SKM-1 (cell line): ENCODE measurements at regions not wholly inside any gene's neighbourhood (a gene's known extent, or its start where the extent isn't known, plus 50 kb on each side); places are given as distances from the start of the nearest gene placed in this dataset.
"Not testable (repeated sequence)": the region's sequence is repeated elsewhere in the genome, so short reads cannot be mapped to it uniquely, and the experiment has no call there.

Source experiments
- DNase-seq: peaks from one replicate; lab custom pipeline; 2025; ENCODE audit not compliant: unreplicated experiment; lab: John Stamatoyannopoulos, UW

GRCh38 chr14:105653921-105654320, 127.5 kb downstream of the TMEM121 start:
- not testable (repeated sequence) for DNase-seq

DNA sequence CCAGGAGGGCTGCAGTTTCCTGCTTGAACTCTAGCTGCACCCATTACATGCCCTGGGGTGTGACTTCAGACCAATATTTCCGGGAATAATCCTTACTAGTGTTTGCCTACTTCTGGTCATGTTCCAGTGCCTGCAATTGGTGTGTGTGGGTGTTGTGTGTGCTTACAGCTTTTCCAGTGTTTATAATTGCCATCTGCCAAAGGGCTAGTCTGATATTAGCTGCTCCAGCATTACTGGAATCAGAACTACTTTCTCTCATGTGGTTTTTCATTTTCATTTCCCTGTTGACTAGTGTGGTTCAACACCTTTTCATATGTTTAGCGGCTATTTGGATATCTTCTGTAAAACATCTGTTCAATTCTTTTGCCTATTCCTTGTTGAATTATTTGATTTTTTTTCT, 132.9 kb downstream of the TMEM121 start:
- not testable (repeated sequence) for DNase-seq

DNA sequence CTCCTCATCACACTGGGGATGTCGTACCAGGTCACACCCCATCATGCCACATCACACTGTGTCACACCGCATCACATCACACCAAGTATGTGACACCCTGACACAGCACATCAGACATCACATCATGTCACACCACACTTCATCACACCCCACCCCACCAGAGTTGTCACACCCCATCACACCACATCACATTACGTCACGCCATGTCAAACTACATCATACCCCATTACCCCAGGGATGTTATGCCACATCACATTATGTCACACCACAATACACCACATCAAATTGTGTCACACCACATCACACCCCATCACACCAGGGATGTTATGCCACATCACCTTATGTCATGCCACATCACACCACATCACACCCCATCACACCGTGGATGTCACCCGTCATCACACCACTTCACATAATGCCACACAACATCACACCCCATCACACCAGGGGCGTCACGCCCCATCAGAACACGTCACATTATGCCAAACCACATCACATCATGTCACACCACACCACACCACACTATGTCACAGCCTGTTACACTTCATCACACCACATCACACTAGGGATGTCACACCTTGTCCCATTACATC, 133.6 kb downstream of the TMEM121 start:
- DNase-seq: no peak

GRCh38 chr14:105660816-105661531, 134.6 kb downstream of the TMEM121 start:
- DNase-seq: no peak

GRCh38 chr14:105662043-105662442, 135.7 kb downstream of the TMEM121 start:
- not testable (repeated sequence) for DNase-seq

DNA sequence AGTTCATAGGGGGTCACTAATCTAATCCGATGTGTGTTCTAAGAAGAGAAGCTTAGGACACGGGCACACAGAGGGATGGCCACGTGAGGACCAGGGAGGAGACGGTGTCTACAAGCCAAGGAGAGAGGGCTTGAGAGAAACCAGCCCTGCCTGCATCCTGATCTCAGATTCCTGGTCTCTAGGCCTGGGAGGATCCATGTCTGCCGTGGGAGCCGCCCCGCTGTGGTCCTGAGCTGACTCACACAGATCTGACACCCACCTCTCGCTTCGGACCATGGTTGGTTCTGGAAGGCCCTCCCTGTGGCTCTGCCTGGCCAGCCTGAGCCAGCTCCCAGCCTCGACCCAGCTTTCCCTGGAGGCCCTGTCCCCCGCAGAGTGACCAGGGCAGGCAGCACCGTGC, 136.2 kb downstream of the TMEM121 start:
- DNase-seq: not testable (repeated sequence)

- DNase-seq: not testable (repeated sequence)
Measured at GRCh38 chr14:105663323-105663722, 136.9 kb downstream of the TMEM121 start.

GRCh38 chr14:105663818-105664596, 137.6 kb downstream of the TMEM121 start:
- DNase-seq: not testable (repeated sequence)

- no peak for DNase-seq
Measured at GRCh38 chr14:105664691-105665090, 138.3 kb downstream of the TMEM121 start.

- no peak for DNase-seq
Measured at GRCh38 chr14:105665247-105665950, 139.0 kb downstream of the TMEM121 start.

- DNase-seq: no peak
Measured at GRCh38 chr14:105665951-105666277, 139.5 kb downstream of the TMEM121 start.

DNA sequence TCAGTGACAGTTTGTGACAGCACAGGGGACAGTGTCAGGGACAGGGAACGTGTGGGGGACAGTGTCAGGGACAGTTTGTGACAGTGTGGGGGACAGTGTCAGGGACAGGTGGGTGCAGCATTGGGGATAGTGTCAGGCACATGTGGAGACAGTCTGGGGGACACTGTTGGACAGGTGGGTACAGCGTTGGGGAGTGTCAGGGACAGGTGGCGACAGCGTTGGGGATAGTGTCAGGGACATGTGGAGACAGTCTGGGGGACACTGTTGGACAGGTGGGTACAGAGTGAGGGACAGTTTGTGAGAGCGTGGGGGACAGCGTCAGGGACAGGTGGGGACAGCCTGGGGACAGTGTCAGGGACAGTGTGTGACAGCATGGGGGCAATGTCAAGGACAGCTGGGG, 140.0 kb downstream of the TMEM121 start:
- no peak for DNase-seq

GRCh38 chr14:105666991-105667662, 140.7 kb downstream of the TMEM121 start:
- DNase-seq: not testable (repeated sequence)

DNA sequence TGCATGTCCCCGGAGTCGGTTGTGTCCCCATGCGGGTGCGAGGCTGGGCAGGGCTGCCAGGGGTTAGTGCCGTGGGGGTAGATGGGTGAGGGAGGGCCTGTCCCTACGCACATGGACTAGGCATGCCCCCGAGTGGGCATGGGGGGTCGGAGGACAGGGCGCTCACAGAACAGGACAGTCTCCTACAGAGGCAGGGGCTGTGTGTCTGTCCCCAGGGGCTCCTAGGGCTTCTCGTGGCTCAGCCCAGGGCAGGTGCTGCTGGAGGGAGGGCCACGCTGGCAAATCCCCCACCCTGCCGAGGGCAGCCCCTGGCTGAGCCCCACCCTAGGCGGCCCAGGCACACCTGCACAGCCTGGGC, 141.3 kb downstream of the TMEM121 start:
- DNase-seq: not testable (repeated sequence)

DNA sequence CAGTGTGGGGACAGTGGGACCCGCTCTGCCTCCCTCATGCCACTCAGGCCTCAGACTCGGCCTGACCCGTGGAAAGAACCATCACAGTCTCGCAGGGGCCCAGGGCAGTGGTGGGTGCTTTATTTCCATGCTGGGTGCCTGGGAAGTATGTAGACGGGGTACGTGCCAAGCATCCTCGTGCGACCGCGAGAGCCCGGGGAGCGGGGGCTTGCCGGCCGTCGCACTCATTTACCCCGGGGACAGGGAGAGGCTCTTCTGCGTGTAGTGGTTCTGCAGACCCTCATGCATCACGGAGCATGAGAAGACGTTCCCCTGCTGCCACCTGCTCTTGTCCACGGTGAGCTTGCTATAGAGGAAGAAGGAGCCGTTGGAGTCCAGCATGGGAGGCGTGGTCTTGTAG, 141.6 kb downstream of the TMEM121 start:
- DNase-seq: not testable (repeated sequence)

- DNase-seq: not testable (repeated sequence)
Measured at GRCh38 chr14:105668471-105669230, 142.3 kb downstream of the TMEM121 start.

DNA sequence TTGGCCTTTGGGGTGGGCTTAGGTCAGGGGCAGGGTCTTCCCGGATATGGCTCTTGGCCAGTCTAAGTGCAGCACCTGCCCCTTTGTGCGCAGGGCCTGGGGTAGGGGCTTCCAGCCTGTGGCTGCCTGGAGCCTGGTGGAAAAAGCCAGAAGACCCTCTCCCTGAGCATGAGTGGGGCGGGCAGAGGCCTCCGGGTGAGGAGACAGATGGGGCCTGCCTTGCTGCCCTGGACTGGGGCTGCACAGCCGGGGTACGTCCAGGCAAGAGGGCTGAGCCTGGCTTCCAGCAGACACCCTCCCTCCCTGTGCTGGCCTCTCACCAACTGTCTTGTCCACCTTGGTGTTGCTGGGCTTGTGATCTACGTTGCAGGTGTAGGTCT, 142.8 kb downstream of the TMEM121 start:
- DNase-seq: not testable (repeated sequence)

DNA sequence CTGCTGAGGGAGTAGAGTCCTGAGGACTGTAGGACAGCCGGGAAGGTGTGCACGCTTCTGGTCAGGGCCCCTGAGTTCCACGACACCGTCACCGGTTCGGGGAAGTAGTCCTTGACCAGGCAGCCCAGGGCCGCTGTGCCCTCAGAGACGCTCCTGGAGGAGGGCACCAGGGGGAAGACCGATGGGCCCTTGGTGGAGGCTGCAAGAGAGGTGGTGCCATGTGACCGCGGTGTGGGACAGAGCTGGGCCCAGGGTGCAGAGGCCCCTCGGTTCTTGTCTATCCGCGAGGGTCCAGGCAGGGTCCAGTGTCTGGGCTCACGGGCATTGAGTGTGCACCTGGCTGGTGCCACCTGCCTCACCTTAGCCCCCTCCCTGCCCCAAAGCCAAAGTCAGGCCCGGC, 143.3 kb downstream of the TMEM121 start:
- not testable (repeated sequence) for DNase-seq

- not testable (repeated sequence) for DNase-seq
Measured at GRCh38 chr14:105672450-105673200, 146.2 kb downstream of the TMEM121 start.
